BJ (cell line): ENCODE measurements at regions not wholly inside any gene's neighbourhood (a gene's known extent, or its start where the extent isn't known, plus 50 kb on each side); places are given as distances from the start of the nearest gene placed in this dataset.

Source experiments
- CTCF ChIA-PET: fragments of 350-600 bp; formaldehyde crosslinking; extraction: SDS; loops from one replicate; lab custom pipeline; 2021; ENCODE audit warnings: antibody characterized with exemption, inconsistent platforms; lab: Yijun Ruan, JAX
- POLR2A ChIA-PET: fragments of 300-600 bp; sonication (Branson Sonifier 250); formaldehyde crosslinking; extraction: SDS; loops from one replicate; lab custom pipeline; 2021; ENCODE audit warnings: antibody characterized with exemption; lab: Charles Lee
- DNase-seq: peaks from one replicate; pipeline ENCODE4 v3.0.0-alpha.2; 2011; ENCODE audit warnings: low read depth
- H3K27me3 ChIP-seq: 2 replicates; pipeline ENCODE4 v1.6.0; 2011; ENCODE audit warnings: low read length; ENCODE audit not compliant: control insufficient read depth, insufficient read depth
- H3K36me3 ChIP-seq: 2 replicates; pipeline ENCODE4 v1.5.1; 2011; ENCODE audit warnings: low read length; ENCODE audit not compliant: control insufficient read depth, insufficient read depth
- H3K4me3 ChIP-seq: 2 replicates; pipeline ENCODE4 v1.5.1; 2011; ENCODE audit warnings: low read depth, mild to moderate bottlenecking, control low read depth, low read length
- CTCF ChIP-seq: IDR thresholded peaks from 2 replicates; pipeline ENCODE4 v1.5.1; 2011; ENCODE audit warnings: low read depth, mild to moderate bottlenecking, control low read depth, inconsistent platforms, low read length, moderate library complexity; ENCODE audit not compliant: insufficient read depth

- CTCF ChIA-PET, result no interaction called here
- no peaks in the 10 kb centered on the region for H3K36me3 ChIP-seq
- TF ChIP-seq CTCF, result no peak
- H3K27me3 ChIP-seq, result no peaks in the 10 kb centered on the region
- H3K4me3 ChIP-seq, result no peak overlapping the region
- no peak for DNase-seq
- POLR2A ChIA-PET, result no interaction called here
Measured at GRCh38 chr18:23342506-23342905, 110.6 kb upstream of the RIOK3 start.

- TF ChIP-seq CTCF, result no peak
- DNase-seq, result no peak
- Histone ChIP-seq H3K4me3 (no peak overlapping the region), H3K36me3 (no peaks in the 10 kb centered on the region; the same call in 1 of the 2 replicates), H3K27me3 (no peaks in the 10 kb centered on the region)
- CTCF ChIA-PET, result interaction anchor here (0.7 to 1.1 kb wide), 3 partner anchors 10 to 32 kb away, joined by 3 read pairs; no protein-coding TSS in a partner anchor
- POLR2A ChIA-PET, result no interaction called here
Measured at GRCh38 chr18:23350188-23350587, 102.9 kb upstream of the RIOK3 start.

GRCh38 chr18:23351521-23351920 lies 101.6 kb upstream of the RIOK3 start:
- TF ChIP-seq CTCF, result no peak
- Histone ChIP-seq H3K36me3 (no peaks in the 10 kb centered on the region; the same call in 1 of the 2 replicates), H3K27me3 (no peaks in the 10 kb centered on the region), H3K4me3 (no peak overlapping the region)
- no peak for DNase-seq
- POLR2A ChIA-PET, result no interaction called here
- CTCF ChIA-PET, result no interaction called here

GRCh38 chr18:23352042-23352441 lies 101.0 kb upstream of the RIOK3 start:
- no peak overlapping the region for H3K4me3 ChIP-seq
- TF ChIP-seq CTCF, result no peak
- CTCF ChIA-PET, result no interaction called here

GRCh38 chr18:23353459-23353858 lies 99.6 kb upstream of the RIOK3 start:
- H3K27me3 ChIP-seq, result no peaks in the 10 kb centered on the region
- no peak overlapping the region for H3K4me3 ChIP-seq
- no peaks in the 10 kb centered on the region; the same call in 1 of the 2 replicates for H3K36me3 ChIP-seq
- TF ChIP-seq CTCF, result no peak
- ChIA-PET CTCF (no interaction called here), POLR2A (no interaction called here)
- no peak for DNase-seq

More at GRCh38 chr18:23352042-23352441, 101.0 kb upstream of the RIOK3 start:
- Histone ChIP-seq H3K36me3 (no peaks in the 10 kb centered on the region; the same call in 1 of the 2 replicates), H3K27me3 (no peaks in the 10 kb centered on the region)
- no peak for DNase-seq
- POLR2A ChIA-PET, result no interaction called here
